OCI-LY7 (cell line): ENCODE measurements at regions not wholly inside any gene's neighbourhood (a gene's known extent, or its start where the extent isn't known, plus 50 kb on each side); places are given as distances from the start of the nearest gene placed in this dataset.
"Not testable (repeated sequence)": the region's sequence is repeated elsewhere in the genome, so short reads cannot be mapped to it uniquely, and the experiment has no call there.

Source experiments
- BruUV-seq: library from RNA; stranded (reverse); fragments of 400-500 nt; replicated peaks from 2 replicates; lab custom pipeline; 2021; lab: Mats Ljungman, UMichigan
- CTCF ChIA-PET: fragments of 300-600 bp; sonication (Branson Sonifier 250); formaldehyde crosslinking; loops from one replicate; lab custom pipeline; 2022; ENCODE audit warnings: antibody characterized with exemption; ENCODE audit not compliant: unreplicated experiment; lab: Charles Lee
- POLR2A ChIA-PET: fragments of 300-600 bp; sonication (Branson Sonifier 250); formaldehyde crosslinking; loops from one replicate; lab custom pipeline; 2022; ENCODE audit warnings: antibody characterized with exemption; lab: Charles Lee
- DNase-seq: peaks from one replicate; pipeline ENCODE4 v3.0.0-alpha.2; 2015; ENCODE audit warnings: low spot score
- H2AFZ ChIP-seq: fragments of 200-600 bp; sonication (generic), shearing (Covaris generic); 2 replicates; pipeline ENCODE4 v1.6.1; 2014; ENCODE audit warnings: mild to moderate bottlenecking, antibody characterized with exemption, low read length, moderate library complexity
- H3K27ac ChIP-seq: fragments of 200-600 bp; sonication (generic); 2 replicates; pipeline ENCODE4 v1.5.1; 2014; ENCODE audit warnings: mixed run types, low read depth, mild to moderate bottlenecking, moderate library complexity, low read length, inconsistent platforms; ENCODE audit not compliant: poor library complexity, severe bottlenecking
- H3K36me3 ChIP-seq: fragments of 200-600 bp; sonication (generic); 2 replicates; pipeline ENCODE4 v1.6.1; 2014; ENCODE audit warnings: mild to moderate bottlenecking, antibody characterized with exemption, low read length, moderate library complexity, mixed read lengths; ENCODE audit not compliant: insufficient read depth
- H3K4me1 ChIP-seq: fragments of 200-600 bp; sonication (generic); 2 replicates; pipeline ENCODE4 v1.5.1; 2014; ENCODE audit warnings: mild to moderate bottlenecking, low read length; ENCODE audit not compliant: insufficient read depth, poor library complexity, severe bottlenecking
- H3K4me2 ChIP-seq: fragments of 200-600 bp; sonication (generic); 2 replicates; pipeline ENCODE4 v1.6.1; 2014; ENCODE audit warnings: mild to moderate bottlenecking, low read length
- H3K4me3 ChIP-seq: fragments of 200-600 bp; sonication (generic); 2 replicates; pipeline ENCODE4 v1.5.1; 2014; ENCODE audit warnings: mild to moderate bottlenecking, low read depth, low read length; ENCODE audit not compliant: poor library complexity, severe bottlenecking
- H3K79me2 ChIP-seq: fragments of 200-600 bp; sonication (generic); 2 replicates; pipeline ENCODE4 v1.6.1; 2016; ENCODE audit warnings: low read depth, mild to moderate bottlenecking, low read length, moderate library complexity, mixed read lengths; ENCODE audit not compliant: insufficient read depth
- H3K9me2 ChIP-seq: fragments of 200-600 bp; sonication (generic); 2 replicates; pipeline ENCODE4 v1.6.1; 2016; ENCODE audit warnings: mild to moderate bottlenecking, low read length, mixed read lengths; ENCODE audit not compliant: insufficient read depth
- H3K9me3 ChIP-seq: fragments of 200-600 bp; sonication (generic); 2 replicates; pipeline ENCODE4 v1.6.1; 2014; ENCODE audit warnings: mild to moderate bottlenecking, mixed run types, low read length, mixed read lengths
- H4K20me1 ChIP-seq: fragments of 200-600 bp; sonication (generic); 2 replicates; pipeline ENCODE4 v1.6.1; 2014; ENCODE audit warnings: mild to moderate bottlenecking, antibody characterized with exemption, low read length, moderate library complexity, mixed read lengths; ENCODE audit not compliant: insufficient read depth
- CTCF ChIP-seq: fragments of 200-600 bp; sonication (generic); conservative IDR thresholded peaks from 2 replicates; pipeline ENCODE4 v1.5.1; 2014; ENCODE audit warnings: mild to moderate bottlenecking, antibody characterized with exemption, low read length, moderate library complexity, mixed read lengths
- EZH2phosphoT487 ChIP-seq: fragments of 200-600 bp; sonication (generic); IDR thresholded peaks from 2 replicates; pipeline ENCODE4 v1.6.1; 2018; ENCODE audit warnings: low read depth, borderline replicate concordance, mild to moderate bottlenecking, mixed run types, antibody characterized with exemption, low read length, moderate library complexity, mixed read lengths
- intact Hi-C: fragments of 100-400 bp; cut with micrococcal nuclease; formaldehyde crosslinking; loops from one replicate; pipeline ENCODE4 v1.10.0; 2022; ENCODE audit not compliant: unreplicated experiment

GRCh38 chr3:140883428-140884040 is 58.1 kb upstream of the SLC25A36 start:
- H3K4me1 ChIP-seq, result no peaks in the 10 kb centered on the region

GRCh38 chr3:140885697-140886096 is 55.9 kb upstream of the SLC25A36 start:
- H2AFZ ChIP-seq, POLR2A ChIA-PET, CTCF ChIA-PET, BruUV-seq, H3K4me3 ChIP-seq, H3K4me1 ChIP-seq, H3K27ac ChIP-seq, H4K20me1 ChIP-seq, intact Hi-C loops, DNase-seq, H3K9me2 ChIP-seq, H3K79me2 ChIP-seq, H3K36me3 ChIP-seq, H3K4me2 ChIP-seq, H3K9me3 ChIP-seq: not testable (repeated sequence)

More at GRCh38 chr3:140883428-140884040, 58.1 kb upstream of the SLC25A36 start:
- CTCF ChIA-PET, result no interaction called here
- Histone ChIP-seq H3K27ac (no peak overlapping the region), H3K4me2 (no peak overlapping the region), H3K36me3 (no peaks in the 10 kb centered on the region), H3K9me2 (no peaks in the 10 kb centered on the region), H4K20me1 (no peaks in the 10 kb centered on the region), H3K79me2 (no peaks in the 10 kb centered on the region), H3K9me3 (no peaks in the 10 kb centered on the region), H3K4me3 (no peak overlapping the region), H2AFZ (no peak overlapping the region)
- POLR2A ChIA-PET, result interaction anchor here (0.6 to 0.9 kb wide), 2 partner anchors 15 to 67 kb away, joined by 4 to 5 read pairs; no protein-coding TSS in a partner anchor
- BruUV-seq, result no TSS peak
- no peak for TF ChIP-seq EZH2phosphoT487
- no peak for TF ChIP-seq CTCF
- intact Hi-C loops, result no loop called here
- no peak for DNase-seq
